SK-N-SH treated with all-trans-retinoic acid at 6 μM for 48 hours (cell line): ENCODE measurements at regions not wholly inside any gene's neighbourhood (a gene's known extent, or its start where the extent isn't known, plus 50 kb on each side); places are given as distances from the start of the nearest gene placed in this dataset.

ENCODE experiments used
- PATZ1 ChIP-seq: fragments of 250-450 bp; sonication (Bioruptor Pico); IDR thresholded peaks from 2 replicates; pipeline ENCODE4 v1.8.0; 2020; ENCODE audit warnings: mild to moderate bottlenecking, moderate library complexity, borderline replicate concordance
- PPARA ChIP-seq: fragments of 250-450 bp; sonication (Bioruptor Pico); IDR thresholded peaks from 2 replicates; pipeline ENCODE4 v1.5.0; 2020; ENCODE audit warnings: mild to moderate bottlenecking, borderline replicate concordance
- TCF4 ChIP-seq: fragments of 250-450 bp; sonication (Bioruptor Pico); IDR thresholded peaks from 2 replicates; pipeline ENCODE4 v1.8.0; 2021; ENCODE audit warnings: mild to moderate bottlenecking, moderate library complexity, borderline replicate concordance
- TSHZ2 ChIP-seq: fragments of 250-450 bp; sonication (Bioruptor Pico); IDR thresholded peaks from 2 replicates; pipeline ENCODE4 v1.5.0; 2020; ENCODE audit warnings: mild to moderate bottlenecking, moderate library complexity
- ZFP30 ChIP-seq: fragments of 450-650 bp; formaldehyde crosslinking; IDR thresholded peaks from 2 replicates; pipeline ENCODE4 v1.5.0; 2022; ENCODE audit warnings: mild to moderate bottlenecking, moderate library complexity
- ZNF8 ChIP-seq: fragments of 450-650 bp; formaldehyde crosslinking; IDR thresholded peaks from 2 replicates; pipeline ENCODE4 v1.5.0; 2020; ENCODE audit warnings: mild to moderate bottlenecking, moderate library complexity
- TF ChIP-seq, protein P1 (sequence below): fragments of 250-450 bp; sonication (Bioruptor Pico); IDR thresholded peaks from 2 replicates; pipeline ENCODE4 v1.5.1; 2020; ENCODE audit warnings: low read depth, mild to moderate bottlenecking, moderate library complexity

- TF ChIP-seq PATZ1 (CRISPR knock-in tag) (no peak), ZFP30 (no peak), PPARA (CRISPR knock-in tag) (no peak), TSHZ2 (CRISPR knock-in tag) (no peak), TCF4 (CRISPR knock-in tag) (no peak), ZNF8 (no peak)
- TF ChIP-seq, protein P1, sequence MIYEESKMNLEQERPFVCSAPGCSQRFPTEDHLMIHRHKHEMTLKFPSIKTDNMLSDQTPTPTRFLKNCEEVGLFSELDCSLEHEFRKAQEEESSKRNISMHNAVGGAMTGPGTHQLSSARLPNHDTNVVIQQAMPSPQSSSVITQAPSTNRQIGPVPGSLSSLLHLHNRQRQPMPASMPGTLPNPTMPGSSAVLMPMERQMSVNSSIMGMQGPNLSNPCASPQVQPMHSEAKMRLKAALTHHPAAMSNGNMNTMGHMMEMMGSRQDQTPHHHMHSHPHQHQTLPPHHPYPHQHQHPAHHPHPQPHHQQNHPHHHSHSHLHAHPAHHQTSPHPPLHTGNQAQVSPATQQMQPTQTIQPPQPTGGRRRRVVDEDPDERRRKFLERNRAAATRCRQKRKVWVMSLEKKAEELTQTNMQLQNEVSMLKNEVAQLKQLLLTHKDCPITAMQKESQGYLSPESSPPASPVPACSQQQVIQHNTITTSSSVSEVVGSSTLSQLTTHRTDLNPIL (CRISPR knock-in tag), result no peak
Measured at GRCh38 chr3:73964818-73965217, 340.1 kb upstream of the PDZRN3 start.
